ENCODE measurements at regions not wholly inside any gene's neighbourhood (a gene's known extent, or its start where the extent isn't known, plus 50 kb on each side); places are given as distances from the start of the nearest gene placed in this dataset.

GRCh38 chr9:82621447-82621846 is 441.5 kb downstream of the RASEF start:
- H3K18ac ChIP-seq (ENCODE audit: low read length), result no peak overlapping the region
- no peaks in the 10 kb centered on the region for H3K9me3 ChIP-seq (ENCODE audit: insufficient read depth, low read depth, low read length)
- DNase-seq, result no peak
- no peak overlapping the region for H2AFZ ChIP-seq (ENCODE audit: insufficient read depth, low read length, poor library complexity)
- H2BK5ac ChIP-seq (ENCODE audit: low read depth, low read length, poor library complexity), result no peak overlapping the region
- H3K27me3 ChIP-seq (ENCODE audit: insufficient read depth, low read length), result no peaks in the 10 kb centered on the region
- no peak overlapping the region for H3K4ac ChIP-seq (ENCODE audit: low read depth, low read length)
- no peak overlapping the region for H3K4me3 ChIP-seq (ENCODE audit: low read depth, low read length)
- no peaks in the 10 kb centered on the region for H3K4me1 ChIP-seq (ENCODE audit: control insufficient read depth in 1 of 2, insufficient read depth in 2 of 2, low read length in 2 of 2)
- H3K14ac ChIP-seq (ENCODE audit: low read length), result no peak overlapping the region
- H2AK5ac ChIP-seq (ENCODE audit: low read length), result no peak overlapping the region
- no CpG with 5 or more reads among the region's 1 CpG for WGBS (ENCODE audit: extremely low coverage, insufficient coverage, insufficient read length)
- H4K12ac ChIP-seq (ENCODE audit: low read depth, low read length), result no peak overlapping the region
- no peak overlapping the region for H3K4me2 ChIP-seq (ENCODE audit: low read length)
- H3K36me3 ChIP-seq (ENCODE audit: control insufficient read depth in 1 of 2, insufficient read depth in 2 of 2, low read length in 2 of 2), result no peaks in the 10 kb centered on the region
- H2BK120ac ChIP-seq (ENCODE audit: insufficient read depth, low read length, poor library complexity), result no peak overlapping the region
- H3K9ac ChIP-seq (ENCODE audit: low read length), result no peak overlapping the region
- H4K8ac ChIP-seq (ENCODE audit: low read depth, low read length), result no peak overlapping the region
- H3K23ac ChIP-seq (ENCODE audit: low read length), result no peak overlapping the region
- H4K91ac ChIP-seq (ENCODE audit: low read depth, low read length), result no peak overlapping the region
- no peaks in the 10 kb centered on the region for H3K79me2 ChIP-seq (ENCODE audit: control insufficient read depth, insufficient read depth, low read length, poor library complexity)
- H3K27ac ChIP-seq (ENCODE audit: low read depth, low read length), result no peak overlapping the region
- no peaks in the 10 kb centered on the region for H3K79me1 ChIP-seq (ENCODE audit: low read length)
- H2BK12ac ChIP-seq (ENCODE audit: low read length), result no peak overlapping the region

- no CpG with 5 or more reads among the region's 3 CpGs for WGBS (ENCODE audit: extremely low coverage, insufficient coverage, insufficient read length)
- Histone ChIP-seq H2AK5ac (ENCODE audit: low read length) (no peak overlapping the region), H2AFZ (ENCODE audit: insufficient read depth, low read length, poor library complexity) (no peak overlapping the region)
These were observed 425.6 kb downstream of the RASEF start for GRCh38 chr9:82637368-82637767.

DNA sequence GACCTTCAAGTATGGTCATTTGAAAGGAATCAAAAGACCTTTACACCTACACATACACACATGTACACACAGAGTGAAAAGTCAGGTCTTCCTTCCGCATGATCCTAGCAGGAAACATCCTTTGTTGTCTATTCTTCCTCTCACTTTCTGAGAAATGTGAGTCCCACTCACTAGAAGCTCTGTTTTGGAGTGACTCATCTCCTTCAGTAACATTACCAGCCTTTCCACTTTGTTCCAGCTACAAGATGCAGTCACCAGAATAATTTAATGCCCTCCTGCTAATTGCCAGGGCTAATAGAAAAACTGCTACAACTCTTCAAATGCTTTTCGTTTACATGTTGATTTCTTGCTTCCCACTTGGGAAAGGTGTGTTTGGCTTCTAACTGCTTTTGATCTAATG is 417.3 kb downstream of the RASEF start:
- Histone ChIP-seq H2BK12ac (ENCODE audit: low read length) (no peak overlapping the region), H2AFZ (ENCODE audit: insufficient read depth, low read length, poor library complexity) (no peak overlapping the region), H2BK5ac (ENCODE audit: low read depth, low read length, poor library complexity) (no peak overlapping the region), H3K9me3 (ENCODE audit: insufficient read depth, low read depth, low read length) (no peaks in the 10 kb centered on the region), H3K4me2 (ENCODE audit: low read length) (peak overlapping the region; percentile 23), H3K79me2 (ENCODE audit: control insufficient read depth, insufficient read depth, low read length, poor library complexity) (no peaks in the 10 kb centered on the region), H3K4me1 (ENCODE audit: control insufficient read depth in 1 of 2, insufficient read depth in 2 of 2, low read length in 2 of 2) (no peaks in the 10 kb centered on the region), H3K9ac (ENCODE audit: low read length) (no peak overlapping the region), H3K4ac (ENCODE audit: low read depth, low read length) (no peak overlapping the region), H3K14ac (ENCODE audit: low read length) (no peak overlapping the region), H3K23ac (ENCODE audit: low read length) (no peak overlapping the region), H4K12ac (ENCODE audit: low read depth, low read length) (no peak overlapping the region), H3K4me3 (ENCODE audit: low read depth, low read length) (no peak overlapping the region), H3K18ac (ENCODE audit: low read length) (no peak overlapping the region), H3K27ac (ENCODE audit: low read depth, low read length) (no peak overlapping the region), H2AK5ac (ENCODE audit: low read length) (no peak overlapping the region), H4K8ac (ENCODE audit: low read depth, low read length) (no peak overlapping the region), H2BK120ac (ENCODE audit: insufficient read depth, low read length, poor library complexity) (no peak overlapping the region), H4K91ac (ENCODE audit: low read depth, low read length) (no peak overlapping the region), H3K36me3 (ENCODE audit: control insufficient read depth in 1 of 2, insufficient read depth in 2 of 2, low read length in 2 of 2) (no peaks in the 10 kb centered on the region), H3K27me3 (ENCODE audit: insufficient read depth, low read length) (no peaks in the 10 kb centered on the region), H3K79me1 (ENCODE audit: low read length) (no peaks in the 10 kb centered on the region)
- WGBS (ENCODE audit: extremely low coverage, insufficient coverage, insufficient read length), result no CpG with 5 or more reads among the region's 2 CpGs
- DNase-seq, result no peak

More at GRCh38 chr9:82637368-82637767, 425.6 kb downstream of the RASEF start:
- no peak overlapping the region for H3K9ac ChIP-seq (ENCODE audit: low read length)
- H4K8ac ChIP-seq (ENCODE audit: low read depth, low read length), result no peak overlapping the region
- H2BK120ac ChIP-seq (ENCODE audit: insufficient read depth, low read length, poor library complexity), result no peak overlapping the region
- no peaks in the 10 kb centered on the region for H3K4me1 ChIP-seq (ENCODE audit: control insufficient read depth in 1 of 2, insufficient read depth in 2 of 2, low read length in 2 of 2)
- no peaks in the 10 kb centered on the region for H3K79me2 ChIP-seq (ENCODE audit: control insufficient read depth, insufficient read depth, low read length, poor library complexity)
- H3K27ac ChIP-seq (ENCODE audit: low read depth, low read length), result no peak overlapping the region
- no peaks in the 10 kb centered on the region for H3K36me3 ChIP-seq (ENCODE audit: control insufficient read depth in 1 of 2, insufficient read depth in 2 of 2, low read length in 2 of 2)
- no peak overlapping the region for H4K91ac ChIP-seq (ENCODE audit: low read depth, low read length)
- H3K23ac ChIP-seq (ENCODE audit: low read length), result no peak overlapping the region
- DNase-seq, result no peak
- H3K4ac ChIP-seq (ENCODE audit: low read depth, low read length), result no peak overlapping the region
- H3K9me3 ChIP-seq (ENCODE audit: insufficient read depth, low read depth, low read length), result no peaks in the 10 kb centered on the region
- no peak overlapping the region for H4K12ac ChIP-seq (ENCODE audit: low read depth, low read length)
- H2BK12ac ChIP-seq (ENCODE audit: low read length), result no peak overlapping the region
- no peaks in the 10 kb centered on the region for H3K79me1 ChIP-seq (ENCODE audit: low read length)
- no peak overlapping the region for H3K14ac ChIP-seq (ENCODE audit: low read length)
- H3K4me3 ChIP-seq (ENCODE audit: low read depth, low read length), result no peak overlapping the region
- no peaks in the 10 kb centered on the region for H3K27me3 ChIP-seq (ENCODE audit: insufficient read depth, low read length)
- H2BK5ac ChIP-seq (ENCODE audit: low read depth, low read length, poor library complexity), result no peak overlapping the region
- no peak overlapping the region for H3K18ac ChIP-seq (ENCODE audit: low read length)
- H3K4me2 ChIP-seq (ENCODE audit: low read length), result no peak overlapping the region

DNA sequence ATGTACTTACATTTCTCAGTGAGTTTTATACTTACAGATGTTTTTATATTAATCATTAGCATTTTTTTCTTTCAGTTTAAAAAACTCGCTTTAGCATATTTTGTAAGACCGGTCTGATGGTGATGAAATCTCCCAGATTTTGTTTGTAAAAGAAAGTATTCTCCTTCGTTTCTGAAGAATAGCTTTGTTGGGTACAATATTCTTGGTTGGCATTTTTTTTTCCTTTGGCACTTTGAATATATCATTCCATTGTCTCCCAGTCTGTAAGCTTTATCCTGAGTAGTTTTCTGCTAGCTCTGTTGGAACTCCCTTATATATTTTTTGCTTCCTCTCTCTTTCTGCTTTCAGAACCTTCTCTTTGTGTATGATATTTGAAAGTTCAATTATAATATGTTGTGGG is 412.6 kb downstream of the RASEF start:
- Histone ChIP-seq H3K18ac (ENCODE audit: low read length) (no peak overlapping the region), H2BK12ac (ENCODE audit: low read length) (no peak overlapping the region), H3K23ac (ENCODE audit: low read length) (no peak overlapping the region), H3K27ac (ENCODE audit: low read depth, low read length) (no peak overlapping the region), H3K9ac (ENCODE audit: low read length) (no peak overlapping the region), H3K79me1 (ENCODE audit: low read length) (no peaks in the 10 kb centered on the region), H2BK120ac (ENCODE audit: insufficient read depth, low read length, poor library complexity) (no peak overlapping the region), H3K14ac (ENCODE audit: low read length) (no peak overlapping the region), H3K4me2 (ENCODE audit: low read length) (no peak overlapping the region), H3K36me3 (ENCODE audit: control insufficient read depth in 1 of 2, insufficient read depth in 2 of 2, low read length in 2 of 2) (no peaks in the 10 kb centered on the region), H3K4me3 (ENCODE audit: low read depth, low read length) (no peak overlapping the region), H3K79me2 (ENCODE audit: control insufficient read depth, insufficient read depth, low read length, poor library complexity) (no peaks in the 10 kb centered on the region), H3K4ac (ENCODE audit: low read depth, low read length) (no peak overlapping the region), H3K9me3 (ENCODE audit: insufficient read depth, low read depth, low read length) (no peaks in the 10 kb centered on the region), H3K27me3 (ENCODE audit: insufficient read depth, low read length) (no peaks in the 10 kb centered on the region), H2AK5ac (ENCODE audit: low read length) (no peak overlapping the region), H4K8ac (ENCODE audit: low read depth, low read length) (no peak overlapping the region), H2AFZ (ENCODE audit: insufficient read depth, low read length, poor library complexity) (no peak overlapping the region), H4K12ac (ENCODE audit: low read depth, low read length) (no peak overlapping the region), H4K91ac (ENCODE audit: low read depth, low read length) (no peak overlapping the region), H3K4me1 (ENCODE audit: control insufficient read depth in 1 of 2, insufficient read depth in 2 of 2, low read length in 2 of 2) (no peaks in the 10 kb centered on the region), H2BK5ac (ENCODE audit: low read depth, low read length, poor library complexity) (no peak overlapping the region)
- DNase-seq, result no peak
- WGBS (ENCODE audit: extremely low coverage, insufficient coverage, insufficient read length), result no CpG with 5 or more reads among the region's 3 CpGs

Measured in trophoblast cell (in vitro differentiated cells and primary cell).